Heart right ventricle (tissue), 16 donors: ENCODE measurements at regions not wholly inside any gene's neighbourhood (a gene's known extent, or its start where the extent isn't known, plus 50 kb on each side); places are given as distances from the start of the nearest gene placed in this dataset.
A peak's percentile ranks its signal among the peaks of the same experiment; 100 is the strongest.

Experiments
- ATAC-seq, 8 donors: fragments of 200-7000 bp; cut with Tn5 transposase; one replicate each; pipeline ENCODE4 v1.9.1; 2020; ENCODE audit warnings: mild to moderate bottlenecking in 8 of 8, moderate library complexity in 8 of 8, moderate number of reproducible peaks in 1 of 8
- DNase-seq, 2 donors: peaks; one replicate each; pipeline ENCODE4 v3.0.0-alpha.2; 2020
- H3K27ac ChIP-seq, 10 donors: fragments of 200-600 bp; sonication (generic) in 2 of 10; one replicate each; pipeline versions ENCODE4 v1.5.0 to v1.8.0; 2020 to 2022; ENCODE audit warnings: mild to moderate bottlenecking in 3 of 10
- H3K27me3 ChIP-seq, 7 donors: fragments of 200-600 bp; one replicate each; pipeline ENCODE4 v1.8.0; 2021 to 2022; ENCODE audit warnings: mild to moderate bottlenecking in 2 of 7
- H3K36me3 ChIP-seq, 9 donors: fragments of 200-600 bp; sonication (generic) in 1 of 9; one replicate each; pipeline versions ENCODE4 v1.5.0 to v1.8.0; 2020 to 2022; ENCODE audit warnings: mild to moderate bottlenecking in 2 of 9
- H3K4me1 ChIP-seq, 9 donors: fragments of 200-600 bp; sonication (generic) in 1 of 9; one replicate each; pipeline versions ENCODE4 v1.5.0 to v1.8.0; 2020 to 2022; ENCODE audit warnings: mild to moderate bottlenecking in 4 of 9
- H3K4me3 ChIP-seq, 10 donors: fragments of 200-600 bp; sonication (generic) in 2 of 10; one replicate each; pipeline versions ENCODE4 v1.5.0 to v1.8.0; 2020 to 2022; ENCODE audit warnings: mild to moderate bottlenecking in 7 of 10, moderate library complexity in 2 of 10
- H3K9me3 ChIP-seq, 11 donors: fragments of 200-600 bp in 10 of 11; sonication (generic) in 2 of 11; one replicate each; pipeline versions ENCODE4 v1.5.0 to v1.8.0; 2013 to 2022; ENCODE audit warnings: mild to moderate bottlenecking in 2 of 11, control low read depth in 1 of 11, moderate library complexity in 1 of 11
- CTCF ChIP-seq, 9 donors: fragments of 200-600 bp; sonication (generic) in 2 of 9; IDR thresholded peaks; one replicate each; pipeline versions ENCODE4 v1.5.0 to v1.8.0; 2021 to 2022; ENCODE audit warnings: antibody characterized with exemption in 9 of 9, mild to moderate bottlenecking in 5 of 9, moderate library complexity in 1 of 9
- WGBS, 2 donors: extraction: QIAGEN DNeasy Blood & Tissue Kit; methylation state at CpG; one replicate each; pipeline ENCODE4 v1.1.7; 2013; ENCODE audit warnings: inconsistent platforms in 1 of 2; 5-methylcytosine and 5-hydroxymethylcytosine counted together
- intact Hi-C, 10 donors: fragments of 100-400 bp; cut with DNase I; formaldehyde crosslinking; loops; one replicate each; pipeline versions ENCODE4 v1.11.1 to v1.14.2; 2022
- donor health status: Arrhythmogenic right ventricular cardiomyopathy.
- donor health status: ischemic (EF 13 %, LVEDD 7.1; RV severe dilation, severe dysfunction).
- donor health status: healthy with polysubstance abuse.
- donor health status: DM: no; HTN: yes; CAD: no.
- donor health status: DM: no; HTN: no; CAD: no.
- donor health status: ischemic (EF 25% LVEDD 6.9; RV normal size, moderate dysfunction).
- donor health status: ischemic (EF 25% LVEDD 5.7; RV mildly dilated, moderate dysfunction).
- donor health status: healthy.
- donor health status: DM: yes; HTN: yes; CAD: no.
- donor health status: Ischemic cardiomyopathy.
- donor health status: ischemic (EF 35%, LVEDD 5.7; RV mildly dilated, moderate dysfunction).
- donor health status: nonischemic (EF 11% LVEDD 7.7; RV severe dilation, severe dysfunction).
- donor health status: DM: yes; HTN: yes; CAD: no.
- donor health status: PGD.
- donor health status: ischemic (EF 29% LVEDD 5.4; RV normal size, mild dysfunction).
- donor health status: nonischemic (EF 23%, LVEDD 6.1; RV moderate dilation, normal function).

- H3K4me3 ChIP-seq, result no peak overlapping the region
- ATAC-seq, result peak in 1 of 8 donors; percentile 41
- H3K4me1 ChIP-seq, result peaks cover 0 to 13% (median 0%) of the 10 kb centered on the region in 9 donors
- H3K27ac ChIP-seq, result no peak overlapping the region
- DNase-seq, result no peak
- H3K9me3 ChIP-seq, result no peaks in the 10 kb centered on the region
- no peaks in the 10 kb centered on the region for H3K27me3 ChIP-seq
- intact Hi-C loops, result no loop called here
- WGBS, 2 donors, result 69 to 73% methylated on average over 5 of the region's 5 CpGs
- TF ChIP-seq CTCF (IDR thresholded peaks at IDR 0.05), result no peak
- no peaks in the 10 kb centered on the region for H3K36me3 ChIP-seq
Measured at GRCh38 chr6:139577124-139577762, 202.8 kb upstream of the CITED2 start.

- no peaks in the 10 kb centered on the region for H3K9me3 ChIP-seq
- DNase-seq (no peak), ATAC-seq (no peak)
- H3K27ac ChIP-seq, result no peak overlapping the region
- intact Hi-C loops, result no loop called here
- H3K4me1 ChIP-seq, result peaks cover 0 to 24% (median 0%) of the 10 kb centered on the region in 9 donors
- no peaks in the 10 kb centered on the region for H3K27me3 ChIP-seq
- no peaks in the 10 kb centered on the region for H3K36me3 ChIP-seq
- no peak for TF ChIP-seq CTCF (IDR thresholded peaks at IDR 0.05)
- no peak overlapping the region for H3K4me3 ChIP-seq
- 96 to 100% methylated on average over 1 of the region's 1 CpG for WGBS, 2 donors
Measured at GRCh38 chr6:139572001-139572400, 197.6 kb upstream of the CITED2 start.

- intact Hi-C loops, result no loop called here
- ATAC-seq, result no peak
- DNase-seq, result no peak
- no peak overlapping the region for H3K27ac ChIP-seq
- no peak for TF ChIP-seq CTCF (IDR thresholded peaks at IDR 0.05)
- no peaks in the 10 kb centered on the region for H3K27me3 ChIP-seq
- H3K4me1 ChIP-seq, result peaks cover 0 to 24% (median 0%) of the 10 kb centered on the region in 9 donors
- H3K4me3 ChIP-seq, result no peak overlapping the region
- H3K9me3 ChIP-seq, result no peaks in the 10 kb centered on the region
- WGBS, 2 donors, result 80 to 91% methylated on average over 3 of the region's 3 CpGs
- no peaks in the 10 kb centered on the region for H3K36me3 ChIP-seq
Measured at GRCh38 chr6:139570166-139570565, 195.7 kb upstream of the CITED2 start.

- Histone ChIP-seq H3K4me3 (no peak overlapping the region), H3K9me3 (no peaks in the 10 kb centered on the region), H3K36me3 (no peaks in the 10 kb centered on the region), H3K27me3 (no peaks in the 10 kb centered on the region), H3K27ac (no peak overlapping the region), H3K4me1 (peaks cover 0 to 24% (median under 1%) of the 10 kb centered on the region in 9 donors)
- intact Hi-C loops, result no loop called here
- DNase-seq (no peak), ATAC-seq (no peak)
- no peak for TF ChIP-seq CTCF (IDR thresholded peaks at IDR 0.05)
- 90 to 93% methylated on average over 4 of the region's 4 CpGs for WGBS, 2 donors
Measured at GRCh38 chr6:139569566-139569965, 195.1 kb upstream of the CITED2 start.
